ENCODE measurements at regions not wholly inside any gene's neighbourhood (a gene's known extent, or its start where the extent isn't known, plus 50 kb on each side); places are given as distances from the start of the nearest gene placed in this dataset.

- H3K27ac ChIP-seq = no peak overlapping the region
- H3K36me3 Mint-ChIP-seq = no peaks in the 10 kb centered on the region
- H3K9me3 ChIP-seq (ENCODE audit: low read depth) = no peaks in the 10 kb centered on the region
- DNase-seq (ENCODE audit: low spot score) = no peak
- TF ChIP-seq CTCF (IDR thresholded peaks at IDR 0.05) (no peak), EZH2phosphoT487 (IDR thresholded peaks at IDR 0.05) (no peak), EZH2 (IDR thresholded peaks at IDR 0.05) (no peak)
- H3K27ac Mint-ChIP-seq = no peak overlapping the region
- H2AFZ ChIP-seq (replicated peaks) = no peak overlapping the region
- H3K4me3 ChIP-seq = no peak overlapping the region
- no peaks in the 10 kb centered on the region for H3K36me3 ChIP-seq
- H3K27me3 Mint-ChIP-seq (ENCODE audit: insufficient read depth, low read depth) = no peaks in the 10 kb centered on the region
- H3K4me3 Mint-ChIP-seq = no peak overlapping the region
- no peaks in the 10 kb centered on the region for H4K20me1 ChIP-seq (ENCODE audit: low read depth)
- H3K4me1 Mint-ChIP-seq = peaks cover 6% of the 10 kb centered on the region
- H3K27me3 ChIP-seq = no peaks in the 10 kb centered on the region
- H3K79me2 ChIP-seq (ENCODE audit: low read depth) = no peaks in the 10 kb centered on the region
- peaks cover 5% of the 10 kb centered on the region for H3K4me1 ChIP-seq
- H3K9me3 Mint-ChIP-seq = no peaks in the 10 kb centered on the region
- no peak overlapping the region for H3K4me2 ChIP-seq
- no peaks in the 10 kb centered on the region for H3F3A ChIP-seq (ENCODE audit: low read depth)
- no peak overlapping the region for H3K9ac ChIP-seq
These were observed 824.7 kb downstream of the REEP3 start for GRCh38 chr10:64345856-64346255.

GRCh38 chr10:64346389-64346788 lies 825.2 kb downstream of the REEP3 start:
- Histone ChIP-seq H3K36me3 (no peaks in the 10 kb centered on the region), H3K4me2 (no peak overlapping the region), H3K27ac (no peak overlapping the region), H3K9ac (no peak overlapping the region), H3F3A (ENCODE audit: low read depth) (no peaks in the 10 kb centered on the region), H3K27me3 (no peaks in the 10 kb centered on the region), H3K4me3 (no peak overlapping the region), H3K4me1 (peaks cover 11% of the 10 kb centered on the region), H2AFZ (replicated peaks) (no peak overlapping the region), H4K20me1 (ENCODE audit: low read depth) (no peaks in the 10 kb centered on the region), H3K79me2 (ENCODE audit: low read depth) (no peaks in the 10 kb centered on the region), H3K9me3 (ENCODE audit: low read depth) (no peaks in the 10 kb centered on the region)
- Mint-ChIP-seq H3K9me3 (no peaks in the 10 kb centered on the region), H3K4me3 (no peak overlapping the region), H3K4me1 (peaks cover 7% of the 10 kb centered on the region), H3K36me3 (no peaks in the 10 kb centered on the region), H3K27me3 (ENCODE audit: insufficient read depth, low read depth) (no peaks in the 10 kb centered on the region), H3K27ac (no peak overlapping the region)
- DNase-seq (ENCODE audit: low spot score) = no peak
- TF ChIP-seq EZH2 (IDR thresholded peaks at IDR 0.05) (no peak), CTCF (IDR thresholded peaks at IDR 0.05) (no peak), EZH2phosphoT487 (IDR thresholded peaks at IDR 0.05) (no peak)

- no peak overlapping the region for H3K27ac Mint-ChIP-seq
These were observed 829.5 kb downstream of the REEP3 start for GRCh38 chr10:64350665-64351064.

More at GRCh38 chr10:64350665-64351064, 829.5 kb downstream of the REEP3 start:
- peak; percentile 9 for DNase-seq (ENCODE audit: low spot score)
- no peaks in the 10 kb centered on the region for H3K79me2 ChIP-seq (ENCODE audit: low read depth)
- H3K4me3 Mint-ChIP-seq = no peak overlapping the region
- H4K20me1 ChIP-seq (ENCODE audit: low read depth) = no peaks in the 10 kb centered on the region
- no peaks in the 10 kb centered on the region for H3K9me3 Mint-ChIP-seq
- no peaks in the 10 kb centered on the region for H3K36me3 ChIP-seq
- peaks cover 7% of the 10 kb centered on the region for H3K4me1 Mint-ChIP-seq
- H3K9me3 ChIP-seq (ENCODE audit: low read depth) = no peaks in the 10 kb centered on the region
- no peak overlapping the region for H3K4me2 ChIP-seq
- H3K36me3 Mint-ChIP-seq = no peaks in the 10 kb centered on the region
- H3K27me3 ChIP-seq = no peaks in the 10 kb centered on the region
- H3K27me3 Mint-ChIP-seq (ENCODE audit: insufficient read depth, low read depth) = no peaks in the 10 kb centered on the region
- no peak for TF ChIP-seq EZH2phosphoT487 (IDR thresholded peaks at IDR 0.05)
- TF ChIP-seq CTCF (IDR thresholded peaks at IDR 0.05) = no peak
- no peak for TF ChIP-seq EZH2 (IDR thresholded peaks at IDR 0.05)
- H3K9ac ChIP-seq = no peak overlapping the region
- no peak overlapping the region for H3K4me3 ChIP-seq
- H3K4me1 ChIP-seq = peaks cover 17% of the 10 kb centered on the region
- no peak overlapping the region for H3K27ac ChIP-seq
- no peaks in the 10 kb centered on the region for H3F3A ChIP-seq (ENCODE audit: low read depth)
- peak overlapping the region; percentile 77 for H2AFZ ChIP-seq (replicated peaks)

Data from neural progenitor cell (in vitro differentiated cells).